Smooth muscle cell (in vitro differentiated cells): ENCODE measurements at regions not wholly inside any gene's neighbourhood (a gene's known extent, or its start where the extent isn't known, plus 50 kb on each side); places are given as distances from the start of the nearest gene placed in this dataset.

Experiments
- DNase-seq: peaks from one replicate; lab custom pipeline; 2025; ENCODE audit not compliant: unreplicated experiment; lab: John Stamatoyannopoulos, UW
- H2AFZ ChIP-seq: fragments of 200-600 bp; sonication (generic); 2 replicates; pipeline ENCODE4 v1.6.0; 2016; ENCODE audit warnings: antibody characterized with exemption, low read depth, mild to moderate bottlenecking
- H3F3A ChIP-seq: fragments of 200-600 bp; sonication (generic); 2 replicates; pipeline ENCODE4 v1.6.0; 2017; ENCODE audit warnings: antibody characterized with exemption, low read depth
- H3K27ac ChIP-seq: fragments of 200-600 bp; sonication (generic); 2 replicates; pipeline ENCODE4 v1.5.1; 2016; ENCODE audit warnings: low read depth, mild to moderate bottlenecking
- H3K27me3 ChIP-seq: fragments of 200-600 bp; sonication (generic); 2 replicates; pipeline ENCODE4 v1.6.1; 2016; ENCODE audit warnings: low read depth, mild to moderate bottlenecking
- H3K36me3 ChIP-seq: fragments of 200-600 bp; sonication (generic); 2 replicates; pipeline ENCODE4 v1.5.1; 2016; ENCODE audit warnings: low read depth
- H3K4me1 ChIP-seq: fragments of 200-600 bp; sonication (generic); 2 replicates; pipeline ENCODE4 v1.5.1; 2016; ENCODE audit warnings: low read depth
- H3K4me2 ChIP-seq: fragments of 200-600 bp; sonication (generic); 2 replicates; pipeline ENCODE4 v1.6.0; 2016; ENCODE audit warnings: mild to moderate bottlenecking
- H3K4me3 ChIP-seq: fragments of 200-600 bp; sonication (generic); 2 replicates; pipeline ENCODE4 v1.5.1; 2016; ENCODE audit warnings: mild to moderate bottlenecking
- H3K79me2 ChIP-seq: fragments of 200-600 bp; sonication (generic); 2 replicates; pipeline ENCODE4 v1.6.0; 2016; ENCODE audit warnings: low read depth, mild to moderate bottlenecking
- H3K9ac ChIP-seq: fragments of 200-600 bp; sonication (generic); 2 replicates; pipeline ENCODE4 v1.6.0; 2016; ENCODE audit warnings: low read depth
- H3K9me3 ChIP-seq: fragments of 200-600 bp; sonication (generic); replicated peaks from 2 replicates; pipeline ENCODE4 v1.5.1; 2016; ENCODE audit warnings: low read depth
- H4K20me1 ChIP-seq: fragments of 200-600 bp; sonication (generic); 2 replicates; pipeline ENCODE4 v1.6.0; 2016; ENCODE audit warnings: low read depth
- CTCF ChIP-seq: fragments of 200-600 bp; sonication (generic); IDR thresholded peaks from 2 replicates; pipeline ENCODE4 v1.5.1; 2017; ENCODE audit warnings: borderline replicate concordance, mild to moderate bottlenecking, antibody characterized with exemption; ENCODE audit not compliant: insufficient read depth, poor library complexity, severe bottlenecking
- WGBS: methylation state at CpG from one replicate; pipeline ENCODE4 v1.1.7; 2016; ENCODE audit warnings: low lambda C conversion rate; 5-methylcytosine and 5-hydroxymethylcytosine counted together

GRCh38 chr12:93954166-93955112, 193.9 kb upstream of the PLXNC1 start:
- Histone ChIP-seq H3K36me3 (no peaks in the 10 kb centered on the region), H3K9me3 (no peaks in the 10 kb centered on the region), H3K27me3 (no peaks in the 10 kb centered on the region), H3F3A (no peaks in the 10 kb centered on the region), H3K4me3 (no peak overlapping the region), H3K27ac (no peak overlapping the region), H3K4me2 (no peak overlapping the region), H3K9ac (no peak overlapping the region), H2AFZ (no peak overlapping the region), H3K4me1 (no peaks in the 10 kb centered on the region), H4K20me1 (no peaks in the 10 kb centered on the region), H3K79me2 (no peaks in the 10 kb centered on the region)
- WGBS = 84% methylated on average over 9 of the region's 9 CpGs
- no peak for DNase-seq
- no peak for TF ChIP-seq CTCF

GRCh38 chr12:93956551-93956950, 191.8 kb upstream of the PLXNC1 start:
- Histone ChIP-seq H3K79me2 (no peaks in the 10 kb centered on the region), H3K9me3 (no peaks in the 10 kb centered on the region), H3K4me1 (no peaks in the 10 kb centered on the region), H3K27me3 (no peaks in the 10 kb centered on the region), H3K4me2 (no peak overlapping the region), H3K4me3 (no peak overlapping the region), H3K9ac (no peak overlapping the region), H3K27ac (no peak overlapping the region), H3K36me3 (no peaks in the 10 kb centered on the region), H3F3A (no peaks in the 10 kb centered on the region), H2AFZ (no peak overlapping the region), H4K20me1 (no peaks in the 10 kb centered on the region)
- no peak for DNase-seq
- 100% methylated on average over 2 of the region's 2 CpGs for WGBS
- TF ChIP-seq CTCF = no peak

GRCh38 chr12:93957168-93957567, 191.2 kb upstream of the PLXNC1 start:
- no peak for DNase-seq
- Histone ChIP-seq H3K9ac (no peak overlapping the region), H3K27ac (no peak overlapping the region), H2AFZ (no peak overlapping the region), H3K4me1 (no peaks in the 10 kb centered on the region), H3K79me2 (no peaks in the 10 kb centered on the region), H4K20me1 (no peaks in the 10 kb centered on the region), H3K9me3 (no peaks in the 10 kb centered on the region), H3K27me3 (no peaks in the 10 kb centered on the region), H3F3A (no peaks in the 10 kb centered on the region), H3K4me3 (no peak overlapping the region), H3K4me2 (no peak overlapping the region), H3K36me3 (no peaks in the 10 kb centered on the region)
- 100% methylated on average over 1 of the region's 1 CpG for WGBS
- no peak for TF ChIP-seq CTCF

GRCh38 chr12:93957870-93958269, 190.5 kb upstream of the PLXNC1 start:
- DNase-seq = no peak

More at GRCh38 chr12:93957870-93958269, 190.5 kb upstream of the PLXNC1 start:
- Histone ChIP-seq H3K4me1 (no peaks in the 10 kb centered on the region), H4K20me1 (no peaks in the 10 kb centered on the region), H3K4me3 (no peak overlapping the region), H3K27ac (no peak overlapping the region), H3K36me3 (no peaks in the 10 kb centered on the region), H2AFZ (no peak overlapping the region), H3K27me3 (no peaks in the 10 kb centered on the region), H3K79me2 (no peaks in the 10 kb centered on the region), H3K4me2 (no peak overlapping the region), H3K9ac (no peak overlapping the region), H3F3A (no peaks in the 10 kb centered on the region), H3K9me3 (no peaks in the 10 kb centered on the region)
- no peak for TF ChIP-seq CTCF
